Testis (tissue), 2 donors: ENCODE measurements at regions not wholly inside any gene's neighbourhood (a gene's known extent, or its start where the extent isn't known, plus 50 kb on each side); places are given as distances from the start of the nearest gene placed in this dataset.

Experiments
- DNase-seq: peaks from one replicate; pipeline ENCODE4 v3.0.0-alpha.2; 2019
- H3K27ac ChIP-seq, 2 donors: fragments of 200-600 bp; sonication (generic); one replicate each; pipeline ENCODE4 v1.5.1; 2019
- H3K27me3 ChIP-seq: fragments of 200-600 bp; sonication (generic); one replicate; pipeline ENCODE4 v1.5.1; 2019
- H3K36me3 ChIP-seq: fragments of 200-600 bp; sonication (generic); one replicate; pipeline ENCODE4 v1.5.1; 2017; ENCODE audit warnings: low read depth; ENCODE audit errors: missing control alignments
- H3K4me1 ChIP-seq: fragments of 200-600 bp; sonication (generic); one replicate; pipeline ENCODE4 v1.5.1; 2019
- H3K4me3 ChIP-seq, 2 donors: fragments of 200-600 bp; sonication (generic); one replicate each; pipeline ENCODE4 v1.5.1; 2017 to 2019
- H3K9me3 ChIP-seq: fragments of 200-600 bp; sonication (generic); one replicate; pipeline ENCODE4 v1.5.1; 2017
- POLR2A ChIP-seq: fragments of 450-650 bp; IDR thresholded peaks from one replicate; pipeline ENCODE4 v1.6.1; 2017; ENCODE audit warnings: antibody characterized with exemption, mild to moderate bottlenecking, moderate library complexity
- WGBS, 2 donors: methylation state at CpG; one replicate each; pipeline ENCODE4 v1.1.5; 2018; 5-methylcytosine and 5-hydroxymethylcytosine counted together
- intact Hi-C: fragments of 100-400 bp; cut with DNase I; formaldehyde crosslinking; loops from one replicate; pipeline ENCODE4 v1.15.1; 2023; ENCODE audit warnings: low total_unique reads
- TF ChIP-seq, protein P1 (sequence below), 3 experiments: fragments of 450-650 bp in 2 of 3; fragments of 200-600 bp in 1 of 3; sonication (generic) in 1 of 3; IDR thresholded peaks; one replicate each; pipeline ENCODE4 v1.5.1; 2016 to 2019; ENCODE audit warnings: antibody characterized with exemption in 3 of 3, mild to moderate bottlenecking in 2 of 3, moderate library complexity in 1 of 3

DNA sequence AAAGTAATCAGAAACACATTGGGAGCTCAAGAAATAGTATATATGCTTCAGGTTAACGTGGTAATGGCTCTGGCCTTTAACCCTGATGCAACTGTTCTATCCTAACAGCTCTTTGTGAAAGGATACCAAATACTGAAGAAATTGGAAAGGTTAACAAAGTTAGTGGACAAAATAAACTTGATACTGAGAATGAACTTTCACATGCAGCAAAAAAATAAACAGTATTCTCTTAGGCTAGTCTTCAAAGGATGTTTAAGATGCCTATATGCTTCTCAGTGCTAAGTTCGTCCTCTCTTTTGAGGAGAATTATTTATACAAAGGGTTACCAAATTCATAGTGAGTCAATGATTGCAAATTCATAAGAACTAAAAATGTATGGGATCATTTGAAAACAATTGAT, 256.2 kb upstream of the FERD3L start:
- Histone ChIP-seq H3K27me3 (no peaks in the 10 kb centered on the region), H3K36me3 (no peaks in the 10 kb centered on the region), H3K9me3 (no peaks in the 10 kb centered on the region), H3K4me1 (no peaks in the 10 kb centered on the region), H3K27ac (no peak overlapping the region), H3K4me3 (no peak overlapping the region)
- intact Hi-C loops = no loop called here
- DNase-seq = no peak
- WGBS, 2 donors = 75 to 87% methylated on average over 2 of the region's 2 CpGs
- TF ChIP-seq, protein P1, sequence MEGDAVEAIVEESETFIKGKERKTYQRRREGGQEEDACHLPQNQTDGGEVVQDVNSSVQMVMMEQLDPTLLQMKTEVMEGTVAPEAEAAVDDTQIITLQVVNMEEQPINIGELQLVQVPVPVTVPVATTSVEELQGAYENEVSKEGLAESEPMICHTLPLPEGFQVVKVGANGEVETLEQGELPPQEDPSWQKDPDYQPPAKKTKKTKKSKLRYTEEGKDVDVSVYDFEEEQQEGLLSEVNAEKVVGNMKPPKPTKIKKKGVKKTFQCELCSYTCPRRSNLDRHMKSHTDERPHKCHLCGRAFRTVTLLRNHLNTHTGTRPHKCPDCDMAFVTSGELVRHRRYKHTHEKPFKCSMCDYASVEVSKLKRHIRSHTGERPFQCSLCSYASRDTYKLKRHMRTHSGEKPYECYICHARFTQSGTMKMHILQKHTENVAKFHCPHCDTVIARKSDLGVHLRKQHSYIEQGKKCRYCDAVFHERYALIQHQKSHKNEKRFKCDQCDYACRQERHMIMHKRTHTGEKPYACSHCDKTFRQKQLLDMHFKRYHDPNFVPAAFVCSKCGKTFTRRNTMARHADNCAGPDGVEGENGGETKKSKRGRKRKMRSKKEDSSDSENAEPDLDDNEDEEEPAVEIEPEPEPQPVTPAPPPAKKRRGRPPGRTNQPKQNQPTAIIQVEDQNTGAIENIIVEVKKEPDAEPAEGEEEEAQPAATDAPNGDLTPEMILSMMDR (IDR thresholded peaks at IDR 0.05) = no peak
- no peak for TF ChIP-seq POLR2A

DNA sequence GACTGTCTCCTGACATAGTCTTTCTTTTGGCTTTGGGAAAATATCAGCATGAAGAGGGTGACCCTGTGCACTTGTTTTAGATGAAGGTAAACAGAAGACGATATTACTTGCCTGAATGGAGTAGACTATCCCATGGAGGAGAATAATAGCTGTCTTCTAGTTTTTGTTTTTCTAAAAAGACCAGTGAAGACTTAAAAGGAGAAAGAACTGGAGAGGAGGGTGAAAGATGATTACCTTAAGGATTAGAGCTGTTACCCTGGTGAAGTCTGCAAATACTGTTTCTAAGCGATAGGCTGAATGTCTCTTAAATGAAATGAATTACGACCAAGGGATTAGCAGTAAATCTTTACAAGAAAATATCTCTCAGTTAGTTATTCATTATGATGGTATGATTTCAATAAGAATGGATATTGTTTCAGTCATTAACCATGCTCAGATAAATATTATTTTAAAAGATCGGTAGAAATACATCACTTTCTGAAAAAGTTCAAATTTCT, 255.6 kb upstream of the FERD3L start:
- Histone ChIP-seq H3K4me1 (no peaks in the 10 kb centered on the region), H3K27ac (no peak overlapping the region), H3K9me3 (no peaks in the 10 kb centered on the region), H3K4me3 (no peak overlapping the region), H3K36me3 (no peaks in the 10 kb centered on the region), H3K27me3 (no peaks in the 10 kb centered on the region)
- WGBS, 2 donors = 83 to 85% methylated on average over 4 of the region's 4 CpGs
- DNase-seq = no peak
- intact Hi-C loops = no loop called here
- no peak for TF ChIP-seq POLR2A
- TF ChIP-seq, protein P1 (IDR thresholded peaks at IDR 0.05) = no peak

DNA sequence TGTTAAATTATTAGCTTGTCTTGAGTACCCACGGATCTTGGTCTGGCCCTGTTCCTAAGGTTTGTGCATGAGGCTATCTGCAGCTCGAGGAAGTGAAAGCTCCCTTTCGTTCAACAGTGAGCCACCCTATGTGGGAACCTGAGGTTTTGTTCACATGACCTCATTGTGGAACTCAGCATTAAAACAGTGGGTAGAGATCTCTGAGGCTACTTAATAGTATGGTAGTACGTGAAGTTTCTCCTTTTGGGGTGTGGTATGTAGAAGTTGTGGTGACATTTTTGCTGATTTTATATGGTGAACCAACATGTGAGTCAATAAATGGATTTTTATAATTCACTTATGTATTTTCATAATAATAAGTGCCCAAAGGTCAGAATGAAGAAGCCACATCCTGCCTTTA, 252.7 kb upstream of the FERD3L start:
- 65 to 75% methylated on average over 4 of the region's 4 CpGs for WGBS, 2 donors
- intact Hi-C loops = no loop called here
- H3K4me3 ChIP-seq = no peak overlapping the region
- no peak for DNase-seq
- H3K9me3 ChIP-seq = no peaks in the 10 kb centered on the region
- TF ChIP-seq, protein P1 (IDR thresholded peaks at IDR 0.05) = no peak
- TF ChIP-seq POLR2A = no peak
- H3K4me1 ChIP-seq = no peaks in the 10 kb centered on the region
- H3K27me3 ChIP-seq = no peaks in the 10 kb centered on the region
- H3K27ac ChIP-seq = no peak overlapping the region
- no peaks in the 10 kb centered on the region for H3K36me3 ChIP-seq

DNA sequence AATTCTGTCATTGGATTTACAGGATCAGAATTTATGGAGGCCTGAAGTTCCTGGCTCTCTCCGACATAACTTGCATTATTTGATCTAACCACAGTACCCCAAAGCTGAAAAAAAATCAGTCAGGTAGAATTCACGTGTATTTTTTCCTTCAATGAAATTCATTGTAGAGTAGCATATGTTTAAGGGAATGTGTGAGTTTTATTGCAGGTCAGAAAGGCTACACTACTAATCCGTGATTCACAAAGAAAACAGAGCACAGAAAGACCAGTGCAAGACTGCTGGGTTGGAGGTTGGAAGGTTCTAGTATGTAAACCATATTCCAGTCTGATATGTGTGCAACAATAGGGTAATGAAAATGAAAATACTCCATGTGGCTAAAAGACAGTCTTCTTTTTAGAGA, 247.0 kb upstream of the FERD3L start:
- Histone ChIP-seq H3K4me3 (no peak overlapping the region), H3K9me3 (no peaks in the 10 kb centered on the region), H3K4me1 (no peaks in the 10 kb centered on the region), H3K27ac (no peak overlapping the region), H3K27me3 (no peaks in the 10 kb centered on the region), H3K36me3 (no peaks in the 10 kb centered on the region)
- intact Hi-C loops = no loop called here
- 73 to 77% methylated on average over 3 of the region's 3 CpGs for WGBS, 2 donors
- DNase-seq = no peak
- no peak for TF ChIP-seq POLR2A
- TF ChIP-seq, protein P1 (IDR thresholded peaks at IDR 0.05) = no peak

DNA sequence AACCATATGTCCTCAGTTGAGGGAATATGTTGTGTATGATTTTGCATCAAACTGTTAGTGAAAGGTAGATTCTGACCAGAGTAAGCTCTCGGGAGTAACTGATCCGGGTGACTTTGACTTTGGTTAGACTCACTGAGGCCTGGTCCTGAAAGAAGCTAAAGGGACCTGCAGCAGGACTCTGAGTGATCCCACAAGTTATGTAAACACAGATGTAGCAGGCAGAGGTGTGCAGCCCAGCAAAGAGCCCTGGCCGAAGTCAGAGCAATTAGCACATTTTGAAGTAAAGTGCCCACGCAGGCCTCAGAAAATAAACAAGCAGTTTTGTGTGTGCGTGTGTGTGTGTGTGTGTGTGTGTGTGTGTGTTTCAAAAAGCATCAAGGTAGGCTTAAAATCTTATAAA, 245.6 kb upstream of the FERD3L start:
- TF ChIP-seq POLR2A = no peak
- TF ChIP-seq, protein P1 (IDR thresholded peaks at IDR 0.05) = no peak
- WGBS, 2 donors = 55 to 58% methylated on average over 5 of the region's 5 CpGs
- no peaks in the 10 kb centered on the region for H3K36me3 ChIP-seq
- no peaks in the 10 kb centered on the region for H3K27me3 ChIP-seq
- H3K9me3 ChIP-seq = no peaks in the 10 kb centered on the region
- DNase-seq = no peak
- intact Hi-C loops = no loop called here
- no peak overlapping the region for H3K27ac ChIP-seq
- H3K4me3 ChIP-seq = no peak overlapping the region
- no peaks in the 10 kb centered on the region for H3K4me1 ChIP-seq
